ENCODE measurements at regions not wholly inside any gene's neighbourhood (a gene's known extent, or its start where the extent isn't known, plus 50 kb on each side); places are given as distances from the start of the nearest gene placed in this dataset.
A peak's percentile ranks its signal among the peaks of the same experiment; 100 is the strongest.

DNA sequence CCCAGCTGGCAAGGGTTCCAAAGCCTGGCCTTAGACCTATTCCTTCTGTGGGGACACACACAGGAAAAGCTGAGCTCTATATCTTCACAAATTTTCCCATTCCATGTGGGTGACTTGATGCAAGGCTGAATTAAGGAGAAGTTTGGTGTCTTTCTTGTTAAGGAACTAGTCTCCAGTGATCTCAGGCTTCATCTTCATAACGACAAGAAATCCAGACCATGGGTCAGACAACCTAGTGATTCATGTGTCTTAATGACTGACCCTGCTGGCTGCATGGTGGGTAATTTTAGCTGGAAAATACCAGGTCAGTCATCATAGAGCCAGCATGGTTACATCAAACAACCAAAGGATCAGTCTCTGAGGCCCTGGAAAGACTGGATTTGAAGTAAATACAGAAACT lies 112.7 kb upstream of the SLC4A7 start:
- Histone ChIP-seq H3K4me3 (ENCODE audit: low read length) (no peak overlapping the region), H3K36me3 (ENCODE audit: control insufficient read depth, insufficient read depth, low read length) (no peaks in the 10 kb centered on the region), H3K27ac (ENCODE audit: low read depth, low read length) (no peak overlapping the region), H3K4me1 (ENCODE audit: control insufficient read depth, insufficient read depth, low read length) (peaks cover 15% of the 10 kb centered on the region), H3K27me3 (ENCODE audit: control insufficient read depth, insufficient read depth, low read length) (no peaks in the 10 kb centered on the region), H3K9ac (ENCODE audit: low read length) (no peak overlapping the region)

DNA sequence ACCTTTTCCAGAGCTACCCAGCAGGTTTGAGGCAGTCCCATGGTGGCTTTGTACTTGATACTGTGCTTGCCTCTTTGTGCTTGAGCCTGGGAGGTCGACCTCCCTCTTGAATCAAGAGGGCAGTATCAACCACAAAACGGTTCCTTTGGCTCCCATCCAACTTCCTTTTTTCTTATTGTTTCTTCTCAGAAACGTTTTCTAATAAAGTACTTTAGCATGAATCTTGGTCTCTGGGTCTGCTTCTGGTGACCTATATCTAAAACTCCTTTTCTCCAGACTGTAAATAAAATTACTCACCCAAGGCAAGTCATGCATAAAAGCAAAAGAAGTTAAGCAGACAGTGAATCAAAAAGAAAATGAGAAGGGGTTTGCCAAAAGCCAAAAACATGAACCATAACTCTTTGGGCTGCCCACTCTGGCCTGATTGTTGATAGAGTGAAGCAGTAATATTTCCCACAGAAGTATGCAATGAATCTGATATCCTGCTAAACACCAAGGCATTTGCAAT lies 112.2 kb upstream of the SLC4A7 start:
- H3K4me1 ChIP-seq (ENCODE audit: control insufficient read depth, insufficient read depth, low read length) = peaks cover 16% of the 10 kb centered on the region
- no peak overlapping the region for H3K4me3 ChIP-seq (ENCODE audit: low read length)
- H3K27me3 ChIP-seq (ENCODE audit: control insufficient read depth, insufficient read depth, low read length) = no peaks in the 10 kb centered on the region
- no peak overlapping the region for H3K27ac ChIP-seq (ENCODE audit: low read depth, low read length)
- no peaks in the 10 kb centered on the region for H3K36me3 ChIP-seq (ENCODE audit: control insufficient read depth, insufficient read depth, low read length)
- no peak overlapping the region for H3K9ac ChIP-seq (ENCODE audit: low read length)

DNA sequence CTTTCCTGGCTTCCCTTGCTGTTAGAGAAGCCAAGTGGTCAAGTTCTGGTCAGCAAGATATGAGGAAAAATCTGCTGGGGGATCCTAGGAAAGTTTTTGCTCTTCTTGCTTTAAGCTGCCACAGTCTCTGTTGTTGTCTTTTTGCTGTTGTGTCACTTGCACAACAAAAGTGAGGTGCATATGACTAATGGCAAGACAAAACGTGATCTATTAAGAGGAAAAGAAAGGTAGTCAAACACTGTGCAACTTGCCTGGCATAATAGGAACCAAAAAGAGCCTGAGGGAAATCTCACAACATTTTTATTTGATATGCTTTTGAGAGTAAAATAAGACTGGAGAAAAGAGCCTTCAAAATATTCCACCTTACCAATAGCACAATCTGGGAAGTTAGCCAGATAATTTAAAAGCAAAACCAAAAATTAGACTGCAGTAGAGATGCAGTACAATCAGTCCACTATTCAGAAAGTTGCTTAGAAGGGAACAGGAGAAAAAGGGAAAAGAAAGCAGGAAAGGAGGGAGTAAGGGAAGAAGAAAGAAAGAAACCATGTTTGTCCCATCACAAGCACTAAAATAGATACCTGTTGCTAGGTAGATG lies 110.0 kb upstream of the SLC4A7 start:
- Histone ChIP-seq H3K9ac (ENCODE audit: low read length) (no peak overlapping the region), H3K36me3 (ENCODE audit: control insufficient read depth, insufficient read depth, low read length) (no peaks in the 10 kb centered on the region), H3K4me3 (ENCODE audit: low read length) (no peak overlapping the region), H3K4me1 (ENCODE audit: control insufficient read depth, insufficient read depth, low read length) (peaks cover 27% of the 10 kb centered on the region), H3K27ac (ENCODE audit: low read depth, low read length) (peak overlapping the region; percentile 22), H3K27me3 (ENCODE audit: control insufficient read depth, insufficient read depth, low read length) (no peaks in the 10 kb centered on the region)

GRCh38 chr3:27593173-27593572 lies 109.0 kb upstream of the SLC4A7 start:
- peaks cover 27% of the 10 kb centered on the region for H3K4me1 ChIP-seq (ENCODE audit: control insufficient read depth, insufficient read depth, low read length)
- no peak overlapping the region for H3K4me3 ChIP-seq (ENCODE audit: low read length)
- no peaks in the 10 kb centered on the region for H3K36me3 ChIP-seq (ENCODE audit: control insufficient read depth, insufficient read depth, low read length)
- H3K27ac ChIP-seq (ENCODE audit: low read depth, low read length) = no peak overlapping the region
- no peaks in the 10 kb centered on the region for H3K27me3 ChIP-seq (ENCODE audit: control insufficient read depth, insufficient read depth, low read length)
- no peak overlapping the region for H3K9ac ChIP-seq (ENCODE audit: low read length)

DNA sequence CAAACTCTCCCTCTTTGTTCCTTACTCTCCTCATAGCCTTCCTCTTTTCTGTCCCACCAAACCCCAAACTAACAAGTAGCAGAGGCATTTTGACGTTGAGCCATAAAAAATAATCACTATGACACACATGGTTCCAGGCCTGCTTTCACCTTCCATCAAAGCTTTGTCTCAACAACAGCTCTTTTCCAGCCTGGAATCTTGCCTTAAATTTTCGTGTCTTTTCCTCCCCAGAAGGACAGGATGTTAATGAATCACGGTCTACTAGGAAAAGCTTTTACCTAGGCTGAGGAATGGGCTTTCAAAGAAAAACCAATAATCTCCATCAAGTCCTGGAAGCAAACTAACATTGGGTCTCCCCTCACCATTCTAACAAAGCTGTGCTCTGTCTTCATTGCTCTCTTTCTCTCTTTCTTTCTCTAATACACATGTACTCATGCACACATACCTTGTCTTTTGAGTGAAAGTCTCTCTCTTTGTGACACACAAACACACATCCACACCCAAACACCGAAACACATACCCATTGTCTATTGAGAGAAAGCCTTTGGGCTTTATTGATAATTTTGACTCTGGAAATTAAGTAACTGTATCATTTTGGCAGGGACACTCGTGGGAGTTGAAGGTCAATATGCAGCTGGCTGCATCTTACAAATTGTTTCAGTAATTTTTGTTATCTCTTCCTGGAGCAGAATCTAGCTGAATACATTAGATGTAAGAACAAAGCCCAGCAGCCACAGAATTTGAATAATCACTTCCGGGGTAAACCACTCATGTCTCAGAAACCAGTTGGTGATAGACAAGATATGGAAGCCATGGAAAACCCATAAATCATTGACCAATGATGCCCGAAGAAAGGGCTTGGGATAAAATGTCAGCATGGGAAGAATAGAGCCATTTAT lies 107.4 kb upstream of the SLC4A7 start:
- H3K4me1 ChIP-seq (ENCODE audit: control insufficient read depth, insufficient read depth, low read length) = peaks cover 22% of the 10 kb centered on the region
- peak overlapping the region; percentile 31 for H3K27ac ChIP-seq (ENCODE audit: low read depth, low read length)
- H3K9ac ChIP-seq (ENCODE audit: low read length) = no peak overlapping the region
- H3K27me3 ChIP-seq (ENCODE audit: control insufficient read depth, insufficient read depth, low read length) = no peaks in the 10 kb centered on the region
- H3K36me3 ChIP-seq (ENCODE audit: control insufficient read depth, insufficient read depth, low read length) = no peaks in the 10 kb centered on the region
- no peak overlapping the region for H3K4me3 ChIP-seq (ENCODE audit: low read length)

GRCh38 chr3:27590437-27591298 lies 106.5 kb upstream of the SLC4A7 start:
- Histone ChIP-seq H3K27me3 (ENCODE audit: control insufficient read depth, insufficient read depth, low read length) (no peaks in the 10 kb centered on the region), H3K4me3 (ENCODE audit: low read length) (no peak overlapping the region), H3K36me3 (ENCODE audit: control insufficient read depth, insufficient read depth, low read length) (no peaks in the 10 kb centered on the region), H3K9ac (ENCODE audit: low read length) (no peak overlapping the region), H3K27ac (ENCODE audit: low read depth, low read length) (peak overlapping the region; percentile 31), H3K4me1 (ENCODE audit: control insufficient read depth, insufficient read depth, low read length) (peaks cover 21% of the 10 kb centered on the region)

DNA sequence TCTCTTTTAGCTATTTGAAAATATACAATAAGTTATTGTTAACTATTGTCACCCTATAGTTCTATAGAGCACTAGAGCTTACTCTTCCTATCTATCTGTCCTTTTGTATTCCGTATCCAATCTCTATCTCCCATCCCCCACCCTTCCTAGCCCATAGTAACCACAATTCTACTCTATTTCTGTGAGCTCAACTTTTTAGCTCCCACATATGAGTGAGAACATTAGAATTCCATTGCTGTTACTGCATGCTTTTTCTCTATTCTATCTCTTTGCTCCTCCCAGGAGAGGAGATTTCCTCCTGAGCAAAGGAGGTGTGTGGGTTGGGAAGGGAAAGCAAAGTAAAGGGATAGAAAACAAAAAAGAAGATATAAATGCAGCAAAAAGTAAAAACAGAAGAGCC lies 105.6 kb upstream of the SLC4A7 start:
- Histone ChIP-seq H3K27me3 (ENCODE audit: control insufficient read depth, insufficient read depth, low read length) (no peaks in the 10 kb centered on the region), H3K4me3 (ENCODE audit: low read length) (no peak overlapping the region), H3K4me1 (ENCODE audit: control insufficient read depth, insufficient read depth, low read length) (peaks cover 21% of the 10 kb centered on the region), H3K9ac (ENCODE audit: low read length) (no peak overlapping the region), H3K27ac (ENCODE audit: low read depth, low read length) (no peak overlapping the region), H3K36me3 (ENCODE audit: control insufficient read depth, insufficient read depth, low read length) (no peaks in the 10 kb centered on the region)

- Histone ChIP-seq H3K36me3 (ENCODE audit: control insufficient read depth, insufficient read depth, low read length) (no peaks in the 10 kb centered on the region), H3K27ac (ENCODE audit: low read depth, low read length) (no peak overlapping the region), H3K4me3 (ENCODE audit: low read length) (no peak overlapping the region), H3K4me1 (ENCODE audit: control insufficient read depth, insufficient read depth, low read length) (peaks cover 6% of the 10 kb centered on the region), H3K9ac (ENCODE audit: low read length) (no peak overlapping the region), H3K27me3 (ENCODE audit: control insufficient read depth, insufficient read depth, low read length) (no peaks in the 10 kb centered on the region)
Measured at GRCh38 chr3:27585429-27585828, 101.2 kb upstream of the SLC4A7 start.

- Histone ChIP-seq H3K9ac (ENCODE audit: low read length) (no peak overlapping the region), H3K36me3 (ENCODE audit: control insufficient read depth, insufficient read depth, low read length) (no peaks in the 10 kb centered on the region), H3K27me3 (ENCODE audit: control insufficient read depth, insufficient read depth, low read length) (no peaks in the 10 kb centered on the region), H3K27ac (ENCODE audit: low read depth, low read length) (no peak overlapping the region), H3K4me3 (ENCODE audit: low read length) (no peak overlapping the region), H3K4me1 (ENCODE audit: control insufficient read depth, insufficient read depth, low read length) (peaks cover 2% of the 10 kb centered on the region)
Measured at GRCh38 chr3:27584874-27585273, 100.7 kb upstream of the SLC4A7 start.

DNA sequence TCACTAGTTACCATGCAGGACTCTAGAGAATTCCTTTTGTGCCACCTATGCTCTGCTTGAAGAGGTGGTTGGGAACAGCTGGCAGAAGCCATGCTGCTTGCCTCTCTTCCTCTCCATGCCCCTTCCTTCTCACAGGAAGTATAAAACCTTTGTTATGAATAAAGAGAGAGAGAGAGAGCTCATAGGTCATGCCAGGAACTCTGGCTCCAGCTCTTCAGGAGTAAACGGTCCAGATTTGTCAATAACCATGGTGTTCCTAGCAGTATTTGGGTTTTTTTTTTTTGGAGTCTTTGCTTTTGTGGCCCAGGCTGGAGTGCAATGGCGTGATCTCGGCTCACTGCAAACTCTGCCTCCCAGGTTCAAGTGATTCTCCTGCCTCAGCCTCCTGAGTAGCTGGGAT lies 97.7 kb upstream of the SLC4A7 start:
- H3K27me3 ChIP-seq (ENCODE audit: control insufficient read depth, insufficient read depth, low read length) = no peaks in the 10 kb centered on the region
- H3K4me3 ChIP-seq (ENCODE audit: low read length) = no peak overlapping the region
- no peak overlapping the region for H3K9ac ChIP-seq (ENCODE audit: low read length)
- no peaks in the 10 kb centered on the region for H3K36me3 ChIP-seq (ENCODE audit: control insufficient read depth, insufficient read depth, low read length)
- H3K27ac ChIP-seq (ENCODE audit: low read depth, low read length) = no peak overlapping the region
- H3K4me1 ChIP-seq (ENCODE audit: control insufficient read depth, insufficient read depth, low read length) = no peaks in the 10 kb centered on the region

GRCh38 chr3:27578032-27578431 lies 93.8 kb upstream of the SLC4A7 start:
- H3K27ac ChIP-seq (ENCODE audit: low read depth, low read length) = no peak overlapping the region
- no peak overlapping the region for H3K4me3 ChIP-seq (ENCODE audit: low read length)
- H3K9ac ChIP-seq (ENCODE audit: low read length) = no peak overlapping the region
- H3K27me3 ChIP-seq (ENCODE audit: control insufficient read depth, insufficient read depth, low read length) = no peaks in the 10 kb centered on the region
- no peaks in the 10 kb centered on the region for H3K36me3 ChIP-seq (ENCODE audit: control insufficient read depth, insufficient read depth, low read length)
- no peaks in the 10 kb centered on the region for H3K4me1 ChIP-seq (ENCODE audit: control insufficient read depth, insufficient read depth, low read length)

- Histone ChIP-seq H3K36me3 (ENCODE audit: control insufficient read depth, insufficient read depth, low read length) (no peaks in the 10 kb centered on the region), H3K27me3 (ENCODE audit: control insufficient read depth, insufficient read depth, low read length) (no peaks in the 10 kb centered on the region), H3K4me1 (ENCODE audit: control insufficient read depth, insufficient read depth, low read length) (no peaks in the 10 kb centered on the region), H3K9ac (ENCODE audit: low read length) (no peak overlapping the region), H3K27ac (ENCODE audit: low read depth, low read length) (no peak overlapping the region), H3K4me3 (ENCODE audit: low read length) (no peak overlapping the region)
Measured at GRCh38 chr3:27577504-27577903, 93.3 kb upstream of the SLC4A7 start.

All from rectal smooth muscle tissue (tissue), 1 donor.